ENCODE measurements at regions not wholly inside any gene's neighbourhood (a gene's known extent, or its start where the extent isn't known, plus 50 kb on each side); places are given as distances from the start of the nearest gene placed in this dataset.

DNA sequence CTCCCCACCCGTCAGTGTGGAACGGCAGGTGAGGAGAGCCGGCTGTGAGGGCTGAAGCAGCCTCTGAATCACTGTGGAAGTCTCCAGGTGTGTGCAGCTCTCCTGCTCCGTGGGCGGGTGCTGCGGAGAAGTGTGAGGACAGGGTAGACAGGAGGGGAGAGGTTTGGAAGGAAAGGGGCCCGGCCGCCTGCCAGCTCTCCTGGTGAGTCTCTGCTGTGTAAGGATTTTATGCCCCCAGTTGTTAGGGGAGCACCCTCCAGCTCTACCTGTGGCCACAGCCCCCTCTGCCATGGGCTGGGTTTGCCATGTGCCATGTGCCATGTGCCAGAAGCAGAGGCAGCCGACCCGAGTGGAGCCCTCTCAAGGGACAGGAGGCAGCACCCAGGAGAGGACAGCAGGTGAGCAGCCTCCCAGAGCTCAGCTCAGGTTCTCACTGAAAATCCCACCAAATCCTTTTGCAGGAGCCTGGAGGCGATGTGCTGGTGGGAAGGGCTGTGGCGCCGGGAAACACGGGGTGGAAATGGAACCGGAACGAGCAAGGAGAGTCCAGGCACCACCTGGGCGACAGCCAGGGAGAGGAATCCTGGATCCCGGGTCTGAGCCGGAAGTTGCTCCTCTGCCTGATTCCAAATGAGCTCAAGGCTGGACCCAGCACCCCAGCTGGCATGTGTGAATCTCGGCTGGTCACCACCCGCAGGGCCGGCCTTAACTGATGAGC, 804.4 kb downstream of the BRD1 start:
- H3K27ac ChIP-seq (ENCODE audit: low read depth) = no peak overlapping the region
- no peak overlapping the region for H2AFZ ChIP-seq
- Mint-ChIP-seq H3K4me3 (no peak overlapping the region), H3K36me3 (ENCODE audit: low read depth) (no peaks in the 10 kb centered on the region), H3K4me1 (peaks cover 2% of the 10 kb centered on the region; the same call in 1 of the 3 replicates), H3K9me3 (no peaks in the 10 kb centered on the region), H3K27me3 (ENCODE audit: insufficient read depth, low read depth, poor library complexity) (peaks cover 11% of the 10 kb centered on the region), H3K27ac (no peak overlapping the region)
- H3K4me2 ChIP-seq = no peak overlapping the region
- H3K79me2 ChIP-seq (replicated peaks; ENCODE audit: insufficient read depth) = no peaks in the 10 kb centered on the region
- no peak overlapping the region for H3K4me3 ChIP-seq
- no peaks in the 10 kb centered on the region for H3K27me3 ChIP-seq (ENCODE audit: insufficient read depth)
- TF ChIP-seq POLR2AphosphoS5 (IDR thresholded peaks at IDR 0.05; ENCODE audit: low read depth) (no peak), EZH2 (IDR thresholded peaks at IDR 0.05; ENCODE audit: low read depth, unreplicated experiment) (no peak), STAT1 (IDR thresholded peaks at IDR 0.05; ENCODE audit: unreplicated experiment) (no peak), JUNB (IDR thresholded peaks at IDR 0.05; ENCODE audit: unreplicated experiment) (no peak), EZH2phosphoT487 (IDR thresholded peaks at IDR 0.05; ENCODE audit: unreplicated experiment) (no peak), NANOG (IDR thresholded peaks at IDR 0.05; ENCODE audit: borderline replicate concordance) (no peak), ZNF114 (CRISPR knock-in tag; IDR thresholded peaks at IDR 0.05) (no peak), ZNF331 (CRISPR knock-in tag; IDR thresholded peaks at IDR 0.05; ENCODE audit: low read depth) (no peak), CREB1 (CRISPR knock-in tag; IDR thresholded peaks at IDR 0.05; ENCODE audit: low read depth) (no peak)
- TF ChIP-seq, protein P1, sequence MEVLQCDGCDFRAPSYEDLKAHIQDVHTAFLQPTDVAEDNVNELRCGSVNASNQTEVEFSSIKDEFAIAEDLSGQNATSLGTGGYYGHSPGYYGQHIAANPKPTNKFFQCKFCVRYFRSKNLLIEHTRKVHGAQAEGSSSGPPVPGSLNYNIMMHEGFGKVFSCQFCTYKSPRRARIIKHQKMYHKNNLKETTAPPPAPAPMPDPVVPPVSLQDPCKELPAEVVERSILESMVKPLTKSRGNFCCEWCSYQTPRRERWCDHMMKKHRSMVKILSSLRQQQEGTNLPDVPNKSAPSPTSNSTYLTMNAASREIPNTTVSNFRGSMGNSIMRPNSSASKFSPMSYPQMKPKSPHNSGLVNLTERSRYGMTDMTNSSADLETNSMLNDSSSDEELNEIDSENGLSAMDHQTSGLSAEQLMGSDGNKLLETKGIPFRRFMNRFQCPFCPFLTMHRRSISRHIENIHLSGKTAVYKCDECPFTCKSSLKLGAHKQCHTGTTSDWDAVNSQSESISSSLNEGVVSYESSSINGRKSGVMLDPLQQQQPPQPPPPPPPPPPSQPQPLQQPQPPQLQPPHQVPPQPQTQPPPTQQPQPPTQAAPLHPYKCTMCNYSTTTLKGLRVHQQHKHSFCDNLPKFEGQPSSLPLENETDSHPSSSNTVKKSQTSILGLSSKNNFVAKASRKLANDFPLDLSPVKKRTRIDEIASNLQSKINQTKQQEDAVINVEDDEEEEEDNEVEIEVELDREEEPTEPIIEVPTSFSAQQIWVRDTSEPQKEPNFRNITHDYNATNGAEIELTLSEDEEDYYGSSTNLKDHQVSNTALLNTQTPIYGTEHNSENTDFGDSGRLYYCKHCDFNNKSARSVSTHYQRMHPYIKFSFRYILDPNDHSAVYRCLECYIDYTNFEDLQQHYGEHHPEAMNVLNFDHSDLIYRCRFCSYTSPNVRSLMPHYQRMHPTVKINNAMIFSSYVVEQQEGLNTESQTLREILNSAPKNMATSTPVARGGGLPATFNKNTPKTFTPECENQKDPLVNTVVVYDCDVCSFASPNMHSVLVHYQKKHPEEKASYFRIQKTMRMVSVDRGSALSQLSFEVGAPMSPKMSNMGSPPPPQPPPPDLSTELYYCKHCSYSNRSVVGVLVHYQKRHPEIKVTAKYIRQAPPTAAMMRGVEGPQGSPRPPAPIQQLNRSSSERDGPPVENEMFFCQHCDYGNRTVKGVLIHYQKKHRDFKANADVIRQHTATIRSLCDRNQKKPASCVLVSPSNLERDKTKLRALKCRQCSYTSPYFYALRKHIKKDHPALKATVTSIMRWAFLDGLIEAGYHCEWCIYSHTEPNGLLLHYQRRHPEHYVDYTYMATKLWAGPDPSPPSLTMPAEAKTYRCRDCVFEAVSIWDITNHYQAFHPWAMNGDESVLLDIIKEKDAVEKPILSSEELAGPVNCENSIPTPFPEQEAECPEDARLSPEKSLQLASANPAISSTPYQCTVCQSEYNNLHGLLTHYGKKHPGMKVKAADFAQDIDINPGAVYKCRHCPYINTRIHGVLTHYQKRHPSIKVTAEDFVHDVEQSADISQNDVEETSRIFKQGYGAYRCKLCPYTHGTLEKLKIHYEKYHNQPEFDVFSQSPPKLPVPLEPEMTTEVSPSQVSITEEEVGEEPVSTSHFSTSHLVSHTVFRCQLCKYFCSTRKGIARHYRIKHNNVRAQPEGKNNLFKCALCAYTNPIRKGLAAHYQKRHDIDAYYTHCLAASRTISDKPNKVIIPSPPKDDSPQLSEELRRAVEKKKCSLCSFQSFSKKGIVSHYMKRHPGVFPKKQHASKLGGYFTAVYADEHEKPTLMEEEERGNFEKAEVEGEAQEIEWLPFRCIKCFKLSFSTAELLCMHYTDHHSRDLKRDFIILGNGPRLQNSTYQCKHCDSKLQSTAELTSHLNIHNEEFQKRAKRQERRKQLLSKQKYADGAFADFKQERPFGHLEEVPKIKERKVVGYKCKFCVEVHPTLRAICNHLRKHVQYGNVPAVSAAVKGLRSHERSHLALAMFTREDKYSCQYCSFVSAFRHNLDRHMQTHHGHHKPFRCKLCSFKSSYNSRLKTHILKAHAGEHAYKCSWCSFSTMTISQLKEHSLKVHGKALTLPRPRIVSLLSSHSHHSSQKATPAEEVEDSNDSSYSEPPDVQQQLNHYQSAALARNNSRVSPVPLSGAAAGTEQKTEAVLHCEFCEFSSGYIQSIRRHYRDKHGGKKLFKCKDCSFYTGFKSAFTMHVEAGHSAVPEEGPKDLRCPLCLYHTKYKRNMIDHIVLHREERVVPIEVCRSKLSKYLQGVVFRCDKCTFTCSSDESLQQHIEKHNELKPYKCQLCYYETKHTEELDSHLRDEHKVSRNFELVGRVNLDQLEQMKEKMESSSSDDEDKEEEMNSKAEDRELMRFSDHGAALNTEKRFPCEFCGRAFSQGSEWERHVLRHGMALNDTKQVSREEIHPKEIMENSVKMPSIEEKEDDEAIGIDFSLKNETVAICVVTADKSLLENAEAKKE (CRISPR knock-in tag; IDR thresholded peaks at IDR 0.05) = no peak
- TF ChIP-seq, protein P2, sequence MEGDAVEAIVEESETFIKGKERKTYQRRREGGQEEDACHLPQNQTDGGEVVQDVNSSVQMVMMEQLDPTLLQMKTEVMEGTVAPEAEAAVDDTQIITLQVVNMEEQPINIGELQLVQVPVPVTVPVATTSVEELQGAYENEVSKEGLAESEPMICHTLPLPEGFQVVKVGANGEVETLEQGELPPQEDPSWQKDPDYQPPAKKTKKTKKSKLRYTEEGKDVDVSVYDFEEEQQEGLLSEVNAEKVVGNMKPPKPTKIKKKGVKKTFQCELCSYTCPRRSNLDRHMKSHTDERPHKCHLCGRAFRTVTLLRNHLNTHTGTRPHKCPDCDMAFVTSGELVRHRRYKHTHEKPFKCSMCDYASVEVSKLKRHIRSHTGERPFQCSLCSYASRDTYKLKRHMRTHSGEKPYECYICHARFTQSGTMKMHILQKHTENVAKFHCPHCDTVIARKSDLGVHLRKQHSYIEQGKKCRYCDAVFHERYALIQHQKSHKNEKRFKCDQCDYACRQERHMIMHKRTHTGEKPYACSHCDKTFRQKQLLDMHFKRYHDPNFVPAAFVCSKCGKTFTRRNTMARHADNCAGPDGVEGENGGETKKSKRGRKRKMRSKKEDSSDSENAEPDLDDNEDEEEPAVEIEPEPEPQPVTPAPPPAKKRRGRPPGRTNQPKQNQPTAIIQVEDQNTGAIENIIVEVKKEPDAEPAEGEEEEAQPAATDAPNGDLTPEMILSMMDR (conservative IDR thresholded peaks at IDR 0.05; ENCODE audit: low read depth in 2 of 2) = no peak
- TF ChIP-seq, protein P3, sequence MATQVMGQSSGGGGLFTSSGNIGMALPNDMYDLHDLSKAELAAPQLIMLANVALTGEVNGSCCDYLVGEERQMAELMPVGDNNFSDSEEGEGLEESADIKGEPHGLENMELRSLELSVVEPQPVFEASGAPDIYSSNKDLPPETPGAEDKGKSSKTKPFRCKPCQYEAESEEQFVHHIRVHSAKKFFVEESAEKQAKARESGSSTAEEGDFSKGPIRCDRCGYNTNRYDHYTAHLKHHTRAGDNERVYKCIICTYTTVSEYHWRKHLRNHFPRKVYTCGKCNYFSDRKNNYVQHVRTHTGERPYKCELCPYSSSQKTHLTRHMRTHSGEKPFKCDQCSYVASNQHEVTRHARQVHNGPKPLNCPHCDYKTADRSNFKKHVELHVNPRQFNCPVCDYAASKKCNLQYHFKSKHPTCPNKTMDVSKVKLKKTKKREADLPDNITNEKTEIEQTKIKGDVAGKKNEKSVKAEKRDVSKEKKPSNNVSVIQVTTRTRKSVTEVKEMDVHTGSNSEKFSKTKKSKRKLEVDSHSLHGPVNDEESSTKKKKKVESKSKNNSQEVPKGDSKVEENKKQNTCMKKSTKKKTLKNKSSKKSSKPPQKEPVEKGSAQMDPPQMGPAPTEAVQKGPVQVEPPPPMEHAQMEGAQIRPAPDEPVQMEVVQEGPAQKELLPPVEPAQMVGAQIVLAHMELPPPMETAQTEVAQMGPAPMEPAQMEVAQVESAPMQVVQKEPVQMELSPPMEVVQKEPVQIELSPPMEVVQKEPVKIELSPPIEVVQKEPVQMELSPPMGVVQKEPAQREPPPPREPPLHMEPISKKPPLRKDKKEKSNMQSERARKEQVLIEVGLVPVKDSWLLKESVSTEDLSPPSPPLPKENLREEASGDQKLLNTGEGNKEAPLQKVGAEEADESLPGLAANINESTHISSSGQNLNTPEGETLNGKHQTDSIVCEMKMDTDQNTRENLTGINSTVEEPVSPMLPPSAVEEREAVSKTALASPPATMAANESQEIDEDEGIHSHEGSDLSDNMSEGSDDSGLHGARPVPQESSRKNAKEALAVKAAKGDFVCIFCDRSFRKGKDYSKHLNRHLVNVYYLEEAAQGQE (IDR thresholded peaks at IDR 0.05; ENCODE audit: unreplicated experiment) = no peak
- TF ChIP-seq, protein P4, sequence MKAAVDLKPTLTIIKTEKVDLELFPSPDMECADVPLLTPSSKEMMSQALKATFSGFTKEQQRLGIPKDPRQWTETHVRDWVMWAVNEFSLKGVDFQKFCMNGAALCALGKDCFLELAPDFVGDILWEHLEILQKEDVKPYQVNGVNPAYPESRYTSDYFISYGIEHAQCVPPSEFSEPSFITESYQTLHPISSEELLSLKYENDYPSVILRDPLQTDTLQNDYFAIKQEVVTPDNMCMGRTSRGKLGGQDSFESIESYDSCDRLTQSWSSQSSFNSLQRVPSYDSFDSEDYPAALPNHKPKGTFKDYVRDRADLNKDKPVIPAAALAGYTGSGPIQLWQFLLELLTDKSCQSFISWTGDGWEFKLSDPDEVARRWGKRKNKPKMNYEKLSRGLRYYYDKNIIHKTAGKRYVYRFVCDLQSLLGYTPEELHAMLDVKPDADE (IDR thresholded peaks at IDR 0.05) = no peak
- H4K20me1 ChIP-seq (replicated peaks; ENCODE audit: insufficient read depth) = no peaks in the 10 kb centered on the region
- no peak for ATAC-seq
- no peaks in the 10 kb centered on the region for H3K4me1 ChIP-seq (ENCODE audit: insufficient read depth)
- no peaks in the 10 kb centered on the region for H3K9me2 ChIP-seq (ENCODE audit: insufficient read depth)
- no peaks in the 10 kb centered on the region for H3K36me3 ChIP-seq (ENCODE audit: insufficient read depth)
- DNase-seq (ENCODE audit: low spot score) = no peak
- no peaks in the 10 kb centered on the region for H3F3A ChIP-seq (replicated peaks; ENCODE audit: low read depth)

All from GM23338 (cell line).